Testis (tissue), 2 donors: ENCODE measurements at regions not wholly inside any gene's neighbourhood (a gene's known extent, or its start where the extent isn't known, plus 50 kb on each side); places are given as distances from the start of the nearest gene placed in this dataset.

Source experiments
- DNase-seq: peaks from one replicate; pipeline ENCODE4 v3.0.0-alpha.2; 2019
- H3K27ac ChIP-seq, 2 donors: fragments of 200-600 bp; sonication (generic); one replicate each; pipeline ENCODE4 v1.5.1; 2019
- H3K27me3 ChIP-seq: fragments of 200-600 bp; sonication (generic); one replicate; pipeline ENCODE4 v1.5.1; 2019
- H3K36me3 ChIP-seq: fragments of 200-600 bp; sonication (generic); one replicate; pipeline ENCODE4 v1.5.1; 2017; ENCODE audit warnings: low read depth; ENCODE audit errors: missing control alignments
- H3K4me1 ChIP-seq: fragments of 200-600 bp; sonication (generic); one replicate; pipeline ENCODE4 v1.5.1; 2019
- H3K4me3 ChIP-seq, 2 donors: fragments of 200-600 bp; sonication (generic); one replicate each; pipeline ENCODE4 v1.5.1; 2017 to 2019
- H3K9me3 ChIP-seq: fragments of 200-600 bp; sonication (generic); one replicate; pipeline ENCODE4 v1.5.1; 2017
- CTCF ChIP-seq, 3 experiments: fragments of 450-650 bp in 2 of 3; fragments of 200-600 bp in 1 of 3; sonication (generic) in 1 of 3; IDR thresholded peaks; one replicate each; pipeline ENCODE4 v1.5.1; 2016 to 2019; ENCODE audit warnings: antibody characterized with exemption in 3 of 3, mild to moderate bottlenecking in 2 of 3, moderate library complexity in 1 of 3
- POLR2A ChIP-seq: fragments of 450-650 bp; IDR thresholded peaks from one replicate; pipeline ENCODE4 v1.6.1; 2017; ENCODE audit warnings: antibody characterized with exemption, mild to moderate bottlenecking, moderate library complexity
- WGBS, 2 donors: methylation state at CpG; one replicate each; pipeline ENCODE4 v1.1.5; 2018; 5-methylcytosine and 5-hydroxymethylcytosine counted together
- intact Hi-C: fragments of 100-400 bp; cut with DNase I; formaldehyde crosslinking; loops from one replicate; pipeline ENCODE4 v1.15.1; 2023; ENCODE audit warnings: low total_unique reads

- intact Hi-C loops, result no loop called here
- TF ChIP-seq CTCF (IDR thresholded peaks at IDR 0.05), result no peak
- TF ChIP-seq POLR2A, result no peak
- 65% methylated on average over 2 of the region's 2 CpGs for WGBS, 2 donors
- H3K4me3 ChIP-seq, result no peak overlapping the region
- DNase-seq, result no peak
- H3K27me3 ChIP-seq, result no peaks in the 10 kb centered on the region
- H3K9me3 ChIP-seq, result no peaks in the 10 kb centered on the region
- no peak overlapping the region for H3K27ac ChIP-seq
- no peaks in the 10 kb centered on the region for H3K36me3 ChIP-seq
- no peaks in the 10 kb centered on the region for H3K4me1 ChIP-seq
These were observed 307.8 kb downstream of the CYP26B1 start for GRCh38 chr2:71839826-71840225.

GRCh38 chr2:71834796-71835195, 312.9 kb downstream of the CYP26B1 start:
- 92 to 95% methylated on average over 2 of the region's 2 CpGs for WGBS, 2 donors
- DNase-seq, result no peak
- Histone ChIP-seq H3K9me3 (no peaks in the 10 kb centered on the region), H3K27ac (no peak overlapping the region), H3K4me1 (peaks cover 11% of the 10 kb centered on the region), H3K27me3 (no peaks in the 10 kb centered on the region), H3K36me3 (no peaks in the 10 kb centered on the region), H3K4me3 (no peak overlapping the region)
- intact Hi-C loops, result no loop called here
- no peak for TF ChIP-seq POLR2A
- no peak for TF ChIP-seq CTCF (IDR thresholded peaks at IDR 0.05)

GRCh38 chr2:71833855-71834560, 313.7 kb downstream of the CYP26B1 start:
- TF ChIP-seq CTCF (IDR thresholded peaks at IDR 0.05) (no peak), POLR2A (no peak)
- WGBS, 2 donors, result 82 to 95% methylated on average over 4 to 6 of the region's 6 CpGs
- no peak overlapping the region for H3K27ac ChIP-seq
- H3K4me1 ChIP-seq, result peaks cover 14% of the 10 kb centered on the region
- no peaks in the 10 kb centered on the region for H3K36me3 ChIP-seq
- DNase-seq, result no peak
- H3K27me3 ChIP-seq, result no peaks in the 10 kb centered on the region
- no peaks in the 10 kb centered on the region for H3K9me3 ChIP-seq
- H3K4me3 ChIP-seq, result no peak overlapping the region
- intact Hi-C loops, result no loop called here

GRCh38 chr2:71833272-71833671, 314.4 kb downstream of the CYP26B1 start:
- 70 to 96% methylated on average over 4 of the region's 4 CpGs for WGBS, 2 donors

More at GRCh38 chr2:71833272-71833671, 314.4 kb downstream of the CYP26B1 start:
- no peak for TF ChIP-seq POLR2A
- no peak for TF ChIP-seq CTCF (IDR thresholded peaks at IDR 0.05)
- no peak overlapping the region for H3K27ac ChIP-seq
- intact Hi-C loops, result no loop called here
- no peaks in the 10 kb centered on the region for H3K27me3 ChIP-seq
- no peak overlapping the region for H3K4me3 ChIP-seq
- no peak for DNase-seq
- H3K4me1 ChIP-seq, result peaks cover 14% of the 10 kb centered on the region
- H3K9me3 ChIP-seq, result no peaks in the 10 kb centered on the region
- no peaks in the 10 kb centered on the region for H3K36me3 ChIP-seq
